BE2C (cell line): ENCODE measurements at regions not wholly inside any gene's neighbourhood (a gene's known extent, or its start where the extent isn't known, plus 50 kb on each side); places are given as distances from the start of the nearest gene placed in this dataset.

Experiments
- DNase-seq: peaks from one replicate; pipeline ENCODE4 v3.0.0-alpha.2; 2020
- H3K27me3 ChIP-seq: fragments of 250-450 bp; sonication (Bioruptor Pico); 2 replicates; pipeline ENCODE4 v1.5.1; 2020; ENCODE audit warnings: mild to moderate bottlenecking
- H3K36me3 ChIP-seq: fragments of 250-450 bp; sonication (Bioruptor Pico); 2 replicates; pipeline ENCODE4 v1.5.1; 2020; ENCODE audit warnings: mild to moderate bottlenecking
- H3K4me1 ChIP-seq: fragments of 250-450 bp; sonication (Bioruptor Pico); 2 replicates; pipeline ENCODE4 v1.5.1; 2020
- H3K4me3 ChIP-seq: 2 replicates; pipeline ENCODE4 v1.5.1; 2011; ENCODE audit warnings: low read depth, low read length
- H3K9me3 ChIP-seq: fragments of 250-450 bp; sonication (Bioruptor Pico); 2 replicates; pipeline ENCODE4 v1.5.1; 2020
- CTCF ChIP-seq: IDR thresholded peaks from 2 replicates; pipeline ENCODE4 v1.5.1; 2012; ENCODE audit warnings: mild to moderate bottlenecking, low read depth, low read length

GRCh38 chr2:460861-461260 is 173.0 kb upstream of the ALKAL2 start:
- H3K36me3 ChIP-seq, result no peaks in the 10 kb centered on the region
- H3K4me3 ChIP-seq, result no peak overlapping the region
- DNase-seq, result no peak
- no peaks in the 10 kb centered on the region for H3K9me3 ChIP-seq
- H3K4me1 ChIP-seq, result no peaks in the 10 kb centered on the region
- no peaks in the 10 kb centered on the region for H3K27me3 ChIP-seq
- no peak for TF ChIP-seq CTCF

- Histone ChIP-seq H3K36me3 (no peaks in the 10 kb centered on the region), H3K27me3 (no peaks in the 10 kb centered on the region), H3K4me3 (no peak overlapping the region), H3K4me1 (no peaks in the 10 kb centered on the region), H3K9me3 (no peaks in the 10 kb centered on the region)
- no peak for TF ChIP-seq CTCF
- no peak for DNase-seq
These were observed 172.0 kb upstream of the ALKAL2 start for GRCh38 chr2:459931-460330.

DNA sequence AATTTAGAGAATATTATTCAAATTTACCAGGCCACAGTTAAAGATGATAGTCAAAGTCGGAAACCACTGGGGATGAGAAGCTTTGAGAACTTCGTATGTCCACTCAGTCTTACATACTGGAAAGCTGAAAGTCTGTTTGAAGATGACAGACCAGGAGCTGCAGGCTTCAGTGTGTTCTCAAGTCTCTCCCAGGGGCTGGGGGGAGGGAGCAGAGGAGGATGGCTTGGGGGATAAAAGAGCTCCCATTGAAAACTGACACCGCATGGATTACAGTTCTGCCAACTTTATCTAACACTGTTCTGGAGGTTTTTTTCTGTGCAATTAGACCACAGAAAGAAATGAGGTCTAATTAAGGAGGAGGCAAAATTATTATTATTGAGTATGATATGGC is 170.5 kb upstream of the ALKAL2 start:
- no peak overlapping the region for H3K4me3 ChIP-seq
- no peaks in the 10 kb centered on the region for H3K9me3 ChIP-seq
- TF ChIP-seq CTCF, result no peak
- no peaks in the 10 kb centered on the region for H3K27me3 ChIP-seq
- DNase-seq, result no peak
- H3K4me1 ChIP-seq, result no peaks in the 10 kb centered on the region
- no peaks in the 10 kb centered on the region for H3K36me3 ChIP-seq

- no peak overlapping the region for H3K4me3 ChIP-seq
- H3K36me3 ChIP-seq, result no peaks in the 10 kb centered on the region
- no peaks in the 10 kb centered on the region for H3K9me3 ChIP-seq
- TF ChIP-seq CTCF, result no peak
- H3K4me1 ChIP-seq, result no peaks in the 10 kb centered on the region
- DNase-seq, result no peak
- no peaks in the 10 kb centered on the region for H3K27me3 ChIP-seq
These were observed 170.0 kb upstream of the ALKAL2 start for GRCh38 chr2:457792-458424.

DNA sequence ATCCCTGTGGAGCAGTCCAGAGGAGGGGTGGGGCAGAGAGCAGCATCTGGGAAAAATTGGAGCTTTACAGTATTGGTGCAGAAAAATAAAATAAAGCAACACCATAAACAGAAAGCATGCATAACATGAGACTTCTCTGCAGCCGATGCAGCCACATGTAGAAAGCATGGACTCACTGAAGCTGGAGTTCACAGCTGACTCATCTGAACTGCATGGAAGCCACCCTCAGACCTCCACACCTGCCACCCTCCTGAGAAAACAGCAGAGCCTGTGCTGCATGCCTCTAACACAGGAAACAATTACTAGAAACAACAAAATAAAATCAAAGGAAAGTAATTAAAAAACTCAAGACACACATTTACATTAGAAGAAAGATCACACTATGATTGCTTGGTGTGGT is 169.4 kb upstream of the ALKAL2 start:
- H3K4me1 ChIP-seq, result no peaks in the 10 kb centered on the region

More for the DNA sequence above, 169.4 kb upstream of the ALKAL2 start:
- no peak for TF ChIP-seq CTCF
- no peaks in the 10 kb centered on the region for H3K36me3 ChIP-seq
- H3K9me3 ChIP-seq, result no peaks in the 10 kb centered on the region
- H3K4me3 ChIP-seq, result no peak overlapping the region
- H3K27me3 ChIP-seq, result no peaks in the 10 kb centered on the region
- DNase-seq, result no peak
